ENCODE measurements at regions not wholly inside any gene's neighbourhood (a gene's known extent, or its start where the extent isn't known, plus 50 kb on each side); places are given as distances from the start of the nearest gene placed in this dataset.

DNA sequence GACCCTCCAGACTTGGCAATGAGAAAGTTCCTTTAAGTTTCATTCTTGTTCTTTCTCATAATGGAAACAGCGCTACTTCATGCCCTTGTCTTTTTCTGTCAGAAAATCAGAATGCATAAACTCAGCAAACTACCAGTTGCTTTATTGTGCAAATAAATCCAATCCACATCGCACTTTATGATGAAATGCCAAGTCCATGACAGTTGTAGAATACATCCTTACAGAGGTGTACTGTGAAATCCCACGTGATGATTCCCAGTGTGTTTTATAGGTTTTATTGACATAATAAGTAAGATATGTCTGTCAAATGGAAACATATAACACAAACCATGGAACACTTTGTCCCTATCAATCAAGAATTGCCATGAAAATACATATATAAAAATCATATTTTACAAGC lies 295.0 kb downstream of the PCDH7 start:
- no peaks in the 10 kb centered on the region for H3K36me3 ChIP-seq
- TF ChIP-seq, protein P1, sequence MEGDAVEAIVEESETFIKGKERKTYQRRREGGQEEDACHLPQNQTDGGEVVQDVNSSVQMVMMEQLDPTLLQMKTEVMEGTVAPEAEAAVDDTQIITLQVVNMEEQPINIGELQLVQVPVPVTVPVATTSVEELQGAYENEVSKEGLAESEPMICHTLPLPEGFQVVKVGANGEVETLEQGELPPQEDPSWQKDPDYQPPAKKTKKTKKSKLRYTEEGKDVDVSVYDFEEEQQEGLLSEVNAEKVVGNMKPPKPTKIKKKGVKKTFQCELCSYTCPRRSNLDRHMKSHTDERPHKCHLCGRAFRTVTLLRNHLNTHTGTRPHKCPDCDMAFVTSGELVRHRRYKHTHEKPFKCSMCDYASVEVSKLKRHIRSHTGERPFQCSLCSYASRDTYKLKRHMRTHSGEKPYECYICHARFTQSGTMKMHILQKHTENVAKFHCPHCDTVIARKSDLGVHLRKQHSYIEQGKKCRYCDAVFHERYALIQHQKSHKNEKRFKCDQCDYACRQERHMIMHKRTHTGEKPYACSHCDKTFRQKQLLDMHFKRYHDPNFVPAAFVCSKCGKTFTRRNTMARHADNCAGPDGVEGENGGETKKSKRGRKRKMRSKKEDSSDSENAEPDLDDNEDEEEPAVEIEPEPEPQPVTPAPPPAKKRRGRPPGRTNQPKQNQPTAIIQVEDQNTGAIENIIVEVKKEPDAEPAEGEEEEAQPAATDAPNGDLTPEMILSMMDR (IDR thresholded peaks at IDR 0.05): no peak
- no peak overlapping the region for H3K27ac ChIP-seq
- intact Hi-C loops (cut with DNase I): no loop called here
- ATAC-seq: no peak
- H3K4me1 ChIP-seq: peaks cover 0 to 18% (median 0%) of the 10 kb centered on the region in 9 donors
- H3K4me3 ChIP-seq: no peak overlapping the region
- 81 to 93% methylated on average over 3 of the region's 3 CpGs for whole genome bisulfite sequencing, 2 donors
- no peaks in the 10 kb centered on the region for H3K9me3 ChIP-seq
- no peaks in the 10 kb centered on the region for H3K27me3 ChIP-seq
- no peak for DNase-seq

DNA sequence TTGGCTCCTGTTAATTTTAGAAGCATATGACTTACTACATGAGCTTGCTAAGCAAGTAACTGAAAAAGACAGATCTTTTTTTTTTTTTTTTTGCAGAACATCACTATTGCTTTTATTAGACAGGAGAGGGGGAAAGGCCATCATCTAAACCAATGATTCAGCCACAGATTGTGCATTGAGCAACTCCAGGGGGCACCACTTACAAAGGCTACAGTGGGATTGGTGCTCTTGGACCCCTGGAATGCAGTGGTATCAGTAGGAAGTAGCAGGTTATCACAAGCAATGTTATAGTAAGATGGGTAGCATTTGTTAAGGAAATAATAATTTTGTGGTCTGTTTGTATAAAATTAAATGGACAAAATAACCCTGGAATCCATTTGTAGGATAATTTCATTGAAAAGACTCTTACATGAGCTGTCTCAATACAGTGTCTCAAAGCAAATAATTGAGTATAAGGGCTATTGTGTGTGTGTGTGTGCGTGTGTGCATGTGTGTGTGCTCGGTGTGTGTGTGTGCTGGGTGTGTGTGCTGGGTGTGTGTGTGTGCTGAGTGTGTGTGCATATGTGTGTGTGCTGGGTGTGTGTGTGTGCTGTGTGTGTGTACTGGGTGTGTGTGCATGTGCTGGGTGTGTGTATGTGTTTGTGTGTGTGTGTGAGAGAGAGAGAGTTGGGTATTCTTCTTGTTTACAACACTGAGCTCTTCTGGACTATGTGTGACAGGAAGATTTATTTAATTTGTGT lies 296.3 kb downstream of the PCDH7 start:
- Histone ChIP-seq H3K27me3 (no peaks in the 10 kb centered on the region), H3K36me3 (no peaks in the 10 kb centered on the region), H3K4me3 (no peak overlapping the region), H3K4me1 (peaks cover 0 to 19% (median 0%) of the 10 kb centered on the region in 9 donors), H3K9me3 (no peaks in the 10 kb centered on the region), H3K27ac (no peak overlapping the region)
- TF ChIP-seq, protein P1 (IDR thresholded peaks at IDR 0.05): no peak
- intact Hi-C loops (cut with DNase I): no loop called here
- ATAC-seq (peak in 1 of 8 donors; percentile 34), DNase-seq (no peak)
- 93 to 95% methylated on average over 2 of the region's 2 CpGs for WGBS, 2 donors

DNA sequence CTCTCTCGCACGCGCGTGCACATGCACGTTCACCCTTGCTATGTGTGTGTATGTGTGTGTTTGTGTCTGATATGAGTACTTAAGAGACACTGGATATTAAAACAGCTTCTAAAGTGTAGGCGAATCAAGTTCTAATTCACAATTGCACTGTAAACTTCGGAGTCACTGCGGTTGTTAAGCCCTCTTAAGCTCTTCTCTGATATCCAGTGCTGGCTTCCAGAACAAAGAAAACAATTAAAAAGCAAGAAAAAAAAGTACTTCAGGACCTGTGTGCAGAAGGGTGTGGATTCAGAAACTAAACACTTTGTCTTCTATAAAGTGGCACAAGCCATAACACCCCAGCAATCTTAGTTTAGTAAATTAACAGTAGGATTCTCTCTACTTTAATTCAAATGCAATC lies 300.2 kb downstream of the PCDH7 start:
- H3K9me3 ChIP-seq: no peaks in the 10 kb centered on the region
- no peak overlapping the region for H3K4me3 ChIP-seq
- peak overlapping the region in 1 of 10 donors; percentile 13 for H3K27ac ChIP-seq
- 67 to 70% methylated on average over 8 of the region's 8 CpGs for WGBS, 2 donors
- H3K4me1 ChIP-seq: peaks cover 0 to 15% (median 0%) of the 10 kb centered on the region in 9 donors
- no peaks in the 10 kb centered on the region for H3K27me3 ChIP-seq
- peak in 2 of 8 donors; percentile 12 to 28 for ATAC-seq
- DNase-seq: no peak
- H3K36me3 ChIP-seq: no peaks in the 10 kb centered on the region
- TF ChIP-seq, protein P1 (IDR thresholded peaks at IDR 0.05): no peak
- intact Hi-C loops (cut with DNase I): loop anchor here in 2 of 10 donors (5.0 to 10.0 kb wide), 2 partner anchors 296 to 298 kb away; partner anchors contain the start of gene PCDH7 (in 2 of the 2)

DNA sequence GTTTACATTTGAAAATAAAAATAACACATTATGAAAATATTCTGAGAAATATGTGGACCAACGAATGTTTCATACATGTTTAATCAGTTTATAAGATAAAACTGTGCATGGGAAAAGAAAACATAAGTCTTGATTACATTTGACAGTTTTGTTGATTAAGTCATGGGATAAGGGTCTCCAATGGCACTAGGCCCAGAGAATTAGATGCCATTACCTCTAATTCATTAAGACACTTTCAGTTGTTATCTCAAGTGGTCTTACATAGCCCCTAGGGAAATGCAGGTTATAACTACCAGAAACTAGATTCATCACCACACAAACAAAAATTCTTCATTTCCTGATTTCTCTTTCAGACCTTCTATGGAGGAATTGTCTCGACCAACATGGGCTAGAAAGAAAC lies 300.8 kb downstream of the PCDH7 start:
- no peak for DNase-seq
- Histone ChIP-seq H3K27me3 (no peaks in the 10 kb centered on the region), H3K27ac (no peak overlapping the region), H3K9me3 (no peaks in the 10 kb centered on the region), H3K4me3 (no peak overlapping the region), H3K4me1 (peaks cover 0 to 15% (median 0%) of the 10 kb centered on the region in 9 donors), H3K36me3 (no peaks in the 10 kb centered on the region)
- TF ChIP-seq, protein P1 (IDR thresholded peaks at IDR 0.05): no peak
- 51 to 53% methylated on average over 2 of the region's 2 CpGs for WGBS, 2 donors
- intact Hi-C loops (cut with DNase I): loop anchor here in 2 of 10 donors (5.0 to 10.0 kb wide), 2 partner anchors 296 to 299 kb away; partner anchors contain the start of gene PCDH7 (in 2 of the 2)
- no peak for ATAC-seq
